ENCODE measurements at regions not wholly inside any gene's neighbourhood (a gene's known extent, or its start where the extent isn't known, plus 50 kb on each side); places are given as distances from the start of the nearest gene placed in this dataset.

- ChIA-PET CTCF (no interaction called here), POLR2A (no interaction called here)
- H3K4me1 ChIP-seq (ENCODE audit: control insufficient read depth, insufficient read depth, low read length) = no peaks in the 10 kb centered on the region
- no peak for ATAC-seq
- BruUV-seq (replicated peaks) = no TSS peak
- no peak for TF ChIP-seq POLR2AphosphoS5 (IDR thresholded peaks at IDR 0.05; ENCODE audit: low read depth, low read length)
- no peak for TF ChIP-seq CTCF (IDR thresholded peaks at IDR 0.05)
- TF ChIP-seq SIN3A (IDR thresholded peaks at IDR 0.05; ENCODE audit: borderline replicate concordance, insufficient read depth, low read depth, low read length) = no peak
- no peak for TF ChIP-seq REST (IDR thresholded peaks at IDR 0.05; ENCODE audit: insufficient read depth in 1 of 2, low read depth in 2 of 2, low read length in 1 of 2)
- no peak for TF ChIP-seq TCF7L2 (IDR thresholded peaks at IDR 0.05; ENCODE audit: low read depth, low read length)
- no peaks in the 10 kb centered on the region for H3K9me3 ChIP-seq (ENCODE audit: control insufficient read depth, insufficient read depth, low read depth, low read length)
- H3K27me3 ChIP-seq (ENCODE audit: control insufficient read depth, insufficient read depth, low read length) = no peaks in the 10 kb centered on the region
- H3K4me3 ChIP-seq (ENCODE audit: low read depth in 2 of 2, low read length in 2 of 2) = no peak overlapping the region
- intact Hi-C loops (cut with micrococcal nuclease; ENCODE audit: unreplicated experiment) = no loop called here
- no peak overlapping the region for H3K27ac ChIP-seq (ENCODE audit: low read length)
- in situ Hi-C loops (cut with HindIII; ENCODE audit: low pct_unique_long_range_greater_than_20kb, low sequenced_read_pairs) = no loop called here
- no peak for DNase-seq (ENCODE audit: low read depth, low spot score)
- no peaks in the 10 kb centered on the region for H3K36me3 ChIP-seq (ENCODE audit: control insufficient read depth, insufficient read depth, low read length)
These were observed 171.6 kb upstream of the SMLR1 start for GRCh38 chr6:130655586-130655985.

GRCh38 chr6:130661077-130661476, 166.1 kb upstream of the SMLR1 start:
- no peaks in the 10 kb centered on the region; the same call in 1 of the 2 replicates for H3K36me3 ChIP-seq (ENCODE audit: control insufficient read depth, insufficient read depth, low read length)
- H3K27ac ChIP-seq (ENCODE audit: low read length) = no peak overlapping the region
- H3K4me1 ChIP-seq (ENCODE audit: control insufficient read depth, insufficient read depth, low read length) = no peaks in the 10 kb centered on the region
- in situ Hi-C loops (cut with HindIII; ENCODE audit: low pct_unique_long_range_greater_than_20kb, low sequenced_read_pairs) = no loop called here
- ChIA-PET CTCF (no interaction called here), POLR2A (no interaction called here)
- H3K4me3 ChIP-seq (ENCODE audit: low read depth in 2 of 2, low read length in 2 of 2) = no peak overlapping the region
- H3K9me3 ChIP-seq (ENCODE audit: control insufficient read depth, insufficient read depth, low read depth, low read length) = no peaks in the 10 kb centered on the region
- TF ChIP-seq REST (IDR thresholded peaks at IDR 0.05; ENCODE audit: insufficient read depth in 1 of 2, low read depth in 2 of 2, low read length in 1 of 2) = no peak
- TF ChIP-seq POLR2AphosphoS5 (IDR thresholded peaks at IDR 0.05; ENCODE audit: low read depth, low read length) = no peak
- no peak for TF ChIP-seq TCF7L2 (IDR thresholded peaks at IDR 0.05; ENCODE audit: low read depth, low read length)
- no peak for TF ChIP-seq CTCF (IDR thresholded peaks at IDR 0.05)
- no peak for TF ChIP-seq SIN3A (IDR thresholded peaks at IDR 0.05; ENCODE audit: borderline replicate concordance, insufficient read depth, low read depth, low read length)
- ATAC-seq = no peak
- intact Hi-C loops (cut with micrococcal nuclease; ENCODE audit: unreplicated experiment) = no loop called here
- BruUV-seq (replicated peaks) = no TSS peak
- no peak for DNase-seq (ENCODE audit: low read depth, low spot score)
- no peaks in the 10 kb centered on the region for H3K27me3 ChIP-seq (ENCODE audit: control insufficient read depth, insufficient read depth, low read length)
